Coronary artery (tissue), 2 donors: ENCODE measurements at regions not wholly inside any gene's neighbourhood (a gene's known extent, or its start where the extent isn't known, plus 50 kb on each side); places are given as distances from the start of the nearest gene placed in this dataset.

ENCODE experiments used
- DNase-seq: peaks from one replicate; pipeline ENCODE4 v3.0.0-alpha.2; 2017; ENCODE audit warnings: low spot score
- H3K27ac ChIP-seq, 2 donors: fragments of 200-600 bp; sonication (generic); one replicate each; pipeline ENCODE4 v1.5.1; 2016 to 2019
- H3K4me3 ChIP-seq: fragments of 200-600 bp; sonication (generic); 2 replicates; pipeline ENCODE4 v1.5.1; 2016; ENCODE audit warnings: mild to moderate bottlenecking, moderate library complexity
- TF ChIP-seq, protein P1 (sequence below): fragments of 200-600 bp; sonication (generic); IDR thresholded peaks from one replicate; pipeline ENCODE4 v1.5.1; 2019; ENCODE audit warnings: antibody characterized with exemption

- DNase-seq, result peak; percentile 67
- Histone ChIP-seq H3K27ac (peak overlapping the region in 1 of 2 donors; percentile 11), H3K4me3 (no peak overlapping the region)
- TF ChIP-seq, protein P1, sequence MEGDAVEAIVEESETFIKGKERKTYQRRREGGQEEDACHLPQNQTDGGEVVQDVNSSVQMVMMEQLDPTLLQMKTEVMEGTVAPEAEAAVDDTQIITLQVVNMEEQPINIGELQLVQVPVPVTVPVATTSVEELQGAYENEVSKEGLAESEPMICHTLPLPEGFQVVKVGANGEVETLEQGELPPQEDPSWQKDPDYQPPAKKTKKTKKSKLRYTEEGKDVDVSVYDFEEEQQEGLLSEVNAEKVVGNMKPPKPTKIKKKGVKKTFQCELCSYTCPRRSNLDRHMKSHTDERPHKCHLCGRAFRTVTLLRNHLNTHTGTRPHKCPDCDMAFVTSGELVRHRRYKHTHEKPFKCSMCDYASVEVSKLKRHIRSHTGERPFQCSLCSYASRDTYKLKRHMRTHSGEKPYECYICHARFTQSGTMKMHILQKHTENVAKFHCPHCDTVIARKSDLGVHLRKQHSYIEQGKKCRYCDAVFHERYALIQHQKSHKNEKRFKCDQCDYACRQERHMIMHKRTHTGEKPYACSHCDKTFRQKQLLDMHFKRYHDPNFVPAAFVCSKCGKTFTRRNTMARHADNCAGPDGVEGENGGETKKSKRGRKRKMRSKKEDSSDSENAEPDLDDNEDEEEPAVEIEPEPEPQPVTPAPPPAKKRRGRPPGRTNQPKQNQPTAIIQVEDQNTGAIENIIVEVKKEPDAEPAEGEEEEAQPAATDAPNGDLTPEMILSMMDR, result no peak
These were observed 215.7 kb downstream of the KIF26A start for GRCh38 chr14:104353921-104354701.

GRCh38 chr14:104355101-104356019 is 217.0 kb downstream of the KIF26A start:
- H3K4me3 ChIP-seq, result no peak overlapping the region
- DNase-seq, result peak; percentile 65
- H3K27ac ChIP-seq, result no peak overlapping the region
- TF ChIP-seq, protein P1, result no peak

GRCh38 chr14:104356020-104356737 is 217.8 kb downstream of the KIF26A start:
- TF ChIP-seq, protein P1, result no peak
- Histone ChIP-seq H3K27ac (no peak overlapping the region), H3K4me3 (no peak overlapping the region)
- DNase-seq, result peak; percentile 65

DNA sequence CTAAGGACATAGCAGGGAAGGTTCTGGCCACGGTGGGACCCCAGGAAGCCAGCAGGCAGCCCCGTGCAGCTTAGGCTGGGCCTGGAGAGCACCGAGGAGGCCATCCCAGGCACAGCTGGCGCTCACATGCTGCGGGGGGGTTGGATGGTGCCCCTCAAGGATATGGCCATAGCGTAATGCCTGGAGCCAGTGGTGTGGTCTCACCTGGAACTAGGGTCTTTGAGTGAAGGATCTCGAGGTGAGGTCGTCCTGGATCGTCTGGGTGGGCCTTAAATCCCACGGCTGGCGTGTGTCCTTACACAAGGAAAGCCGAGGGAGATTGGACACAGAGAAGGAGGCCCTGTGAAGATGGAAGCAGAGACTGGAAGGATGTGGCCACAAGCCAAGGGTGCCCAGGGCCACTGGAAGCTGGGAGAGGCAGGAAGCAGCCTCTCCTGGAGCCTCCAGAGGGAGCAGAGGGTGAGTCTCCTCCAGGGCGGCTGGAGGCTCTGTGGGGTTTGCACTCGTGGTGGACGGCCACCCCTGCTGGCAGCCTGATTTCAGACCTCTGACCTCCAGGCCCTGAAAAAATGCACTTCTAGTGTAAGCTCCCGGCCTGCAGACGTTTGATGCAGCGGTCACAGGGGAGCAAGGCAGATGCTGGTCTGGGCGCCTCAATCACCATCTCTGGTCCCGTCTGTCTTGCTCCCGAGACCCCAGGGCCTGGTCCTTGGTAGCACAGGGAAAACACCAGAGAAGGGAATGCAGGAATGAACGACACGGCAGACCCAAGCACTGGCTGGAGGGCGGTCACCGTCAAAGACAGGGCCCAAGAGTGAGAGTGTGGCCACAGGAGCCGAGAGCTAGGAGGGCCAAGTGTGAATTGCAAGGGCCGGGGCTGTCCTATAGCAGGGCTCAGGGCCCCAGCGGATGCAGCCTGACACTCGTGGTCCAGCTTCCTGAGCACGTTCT is 218.6 kb downstream of the KIF26A start:
- H3K27ac ChIP-seq, result no peak overlapping the region
- TF ChIP-seq, protein P1, result no peak

GRCh38 chr14:104357689-104358527 is 219.5 kb downstream of the KIF26A start:
- TF ChIP-seq, protein P1, result no peak
- H3K27ac ChIP-seq, result no peak overlapping the region
- DNase-seq, result peak; percentile 36
- no peak overlapping the region for H3K4me3 ChIP-seq

More for the DNA sequence above, 218.6 kb downstream of the KIF26A start:
- no peak overlapping the region for H3K4me3 ChIP-seq
- DNase-seq, result peak; percentile 56
